22Rv1 (cell line): ENCODE measurements at regions not wholly inside any gene's neighbourhood (a gene's known extent, or its start where the extent isn't known, plus 50 kb on each side); places are given as distances from the start of the nearest gene placed in this dataset.

Experiments used
- H3K27ac ChIP-seq: fragments of 450-650 bp; 2 replicates; pipeline ENCODE4 v1.5.1; 2017
- CTCF ChIP-seq: fragments of 450-650 bp; IDR thresholded peaks from 2 replicates; pipeline ENCODE4 v1.5.1; 2017; ENCODE audit warnings: mild to moderate bottlenecking
- ZFX ChIP-seq: fragments of 450-650 bp; IDR thresholded peaks from 2 replicates; pipeline ENCODE4 v1.6.1; 2017; ENCODE audit warnings: antibody characterized with exemption, borderline replicate concordance

DNA sequence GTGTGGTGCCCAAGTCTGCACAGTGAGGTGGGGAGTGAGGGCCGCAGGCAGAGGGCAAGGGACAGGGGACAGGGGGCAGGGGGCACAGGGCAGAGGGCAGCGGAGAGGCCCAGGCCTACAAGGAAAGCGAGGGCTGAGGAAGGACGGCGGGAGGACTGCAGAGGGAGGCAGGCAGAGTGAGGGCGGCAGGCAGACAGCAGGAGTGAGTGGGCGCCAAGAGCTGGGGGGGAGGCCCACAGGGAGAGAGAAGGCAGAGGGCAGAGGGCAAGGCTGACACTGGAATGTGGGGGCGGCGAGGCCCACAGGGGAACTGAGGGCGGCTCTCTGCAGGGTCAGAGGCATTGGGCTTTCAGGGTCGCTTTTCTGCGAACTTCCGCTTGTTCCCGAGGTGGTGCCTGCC is 267.8 kb upstream of the NDN start:
- H3K27ac ChIP-seq, result no peak overlapping the region
- TF ChIP-seq ZFX, result no peak
- TF ChIP-seq CTCF, result no peak

GRCh38 chr15:23983500-23984259 is 296.6 kb upstream of the NDN start:
- TF ChIP-seq ZFX, result no peak
- no peak for TF ChIP-seq CTCF

DNA sequence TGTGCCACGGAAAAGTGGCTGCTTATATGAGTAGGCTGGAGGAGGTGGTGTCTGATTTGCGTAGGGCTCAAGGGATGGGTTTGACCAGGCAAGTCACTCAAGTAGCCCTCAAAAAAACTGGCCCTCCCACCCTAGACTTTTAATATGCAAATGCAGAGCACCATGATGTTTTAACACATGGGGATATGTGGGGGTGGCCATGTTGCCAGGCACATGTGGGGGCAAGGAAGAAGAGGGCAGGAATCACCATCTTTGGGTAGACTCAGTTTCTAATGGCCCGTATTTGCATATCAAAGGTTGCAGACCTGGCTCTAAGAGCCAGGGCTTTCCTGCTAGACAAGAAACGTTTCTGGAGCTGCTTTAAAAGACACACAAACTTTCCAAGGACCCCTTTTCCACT is 307.2 kb upstream of the NDN start:
- TF ChIP-seq ZFX (no peak), CTCF (no peak)
- H3K27ac ChIP-seq, result no peak overlapping the region

More at GRCh38 chr15:23983500-23984259, 296.6 kb upstream of the NDN start:
- H3K27ac ChIP-seq, result no peak overlapping the region

- H3K27ac ChIP-seq, result no peak overlapping the region
- no peak for TF ChIP-seq CTCF
- TF ChIP-seq ZFX, result no peak
Measured at GRCh38 chr15:23998056-23998455, 311.0 kb upstream of the NDN start.

DNA sequence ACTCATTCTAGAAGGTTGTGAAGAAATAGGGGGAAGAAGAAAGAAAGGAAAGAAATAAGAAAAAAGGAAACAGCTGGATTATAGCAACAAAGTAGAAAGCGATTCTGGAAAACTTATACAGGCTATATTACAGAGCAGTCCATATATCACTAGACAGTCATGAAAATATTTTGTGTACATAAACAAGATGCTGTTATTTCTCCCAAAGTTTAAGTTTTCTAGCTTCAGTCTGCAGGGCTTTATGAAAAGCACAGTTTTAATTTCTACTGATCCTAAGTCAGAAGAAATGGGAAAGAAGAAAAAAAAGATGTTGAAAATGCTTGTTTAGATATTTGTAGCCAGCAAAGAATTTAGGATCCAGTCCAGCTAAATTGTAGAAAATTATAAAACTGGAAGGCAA is 321.4 kb upstream of the NDN start:
- no peak overlapping the region for H3K27ac ChIP-seq
- no peak for TF ChIP-seq CTCF
- TF ChIP-seq ZFX, result no peak

- TF ChIP-seq ZFX, result no peak
- no peak for TF ChIP-seq CTCF
- no peak overlapping the region for H3K27ac ChIP-seq
Measured at GRCh38 chr15:24017470-24017869, 330.4 kb upstream of the NDN start.

GRCh38 chr15:24039683-24040082 is 352.6 kb upstream of the NDN start:
- TF ChIP-seq CTCF (peak; percentile 10; the same call in 1 of the 2 replicates), ZFX (no peak)

More at GRCh38 chr15:24039683-24040082, 352.6 kb upstream of the NDN start:
- H3K27ac ChIP-seq, result no peak overlapping the region
